Ovary (tissue), 7 donors: ENCODE measurements at regions not wholly inside any gene's neighbourhood (a gene's known extent, or its start where the extent isn't known, plus 50 kb on each side); places are given as distances from the start of the nearest gene placed in this dataset.

Experiments
- DNase-seq, 5 donors: peaks; one replicate each; pipeline ENCODE4 v3.0.0-alpha.2; 2019 to 2020
- H3K27ac ChIP-seq, 2 donors: fragments of 200-600 bp; one replicate each; pipeline versions ENCODE4 v1.5.1 to v1.8.0; 2019 to 2022
- H3K27me3 ChIP-seq: fragments of 200-600 bp; one replicate; pipeline ENCODE4 v1.8.0; 2022
- H3K36me3 ChIP-seq: fragments of 200-600 bp; sonication (generic); one replicate; pipeline ENCODE4 v1.5.1; 2019
- H3K4me1 ChIP-seq: one replicate; pipeline ENCODE4 v1.8.1; 2013; ENCODE audit warnings: mild to moderate bottlenecking, moderate library complexity; ENCODE audit not compliant: insufficient read depth
- H3K4me3 ChIP-seq: fragments of 200-600 bp; sonication (generic); one replicate; pipeline ENCODE4 v1.5.1; 2017
- H3K9me3 ChIP-seq, 2 donors: fragments of 200-600 bp in 1 of 2; sonication (generic) in 1 of 2; one replicate each; pipeline versions ENCODE4 v1.5.1 to v1.8.1; 2013 to 2019; ENCODE audit warnings: mild to moderate bottlenecking in 1 of 2, moderate library complexity in 1 of 2
- EP300 ChIP-seq: sonication (generic); formaldehyde crosslinking; IDR thresholded peaks from one replicate; pipeline ENCODE4 v1.6.1; 2017; ENCODE audit warnings: antibody characterized with exemption
- POLR2A ChIP-seq: fragments of 450-650 bp; IDR thresholded peaks from one replicate; pipeline ENCODE4 v1.6.1; 2017; ENCODE audit warnings: antibody characterized with exemption, mild to moderate bottlenecking, moderate library complexity
- WGBS, 3 donors: extraction: QIAGEN DNeasy Blood & Tissue Kit in 1 of 3; methylation state at CpG; one replicate each; pipeline versions ENCODE4 v1.1.5 to v1.1.7; 2013 to 2017; 5-methylcytosine and 5-hydroxymethylcytosine counted together
- intact Hi-C, 4 donors: fragments of 100-400 bp; cut with DNase I; formaldehyde crosslinking; loops; one replicate each; pipeline versions ENCODE4 v1.11.0 to v1.15.1; 2022 to 2023
- TF ChIP-seq, protein P1 (sequence below), 3 donors: fragments of 450-650 bp in 2 of 3; fragments of 200-600 bp in 1 of 3; IDR thresholded peaks; one replicate each; pipeline versions ENCODE4 v1.5.1 to v1.8.0; 2016 to 2022; ENCODE audit warnings: antibody characterized with exemption in 3 of 3, mild to moderate bottlenecking in 1 of 3
- donor health status: DM: no; HTN: no; CAD: no; lungs with moderate emphysema.
- donor health status: DM: no; HTN: no; CAD: no.
- donor health status: Bipolar disorder and iron deficiency.
- donor health status: DM: no; HTN: no; CAD: no.
- donor health status: DM: yes; HTN: yes; CAD: no.

DNA sequence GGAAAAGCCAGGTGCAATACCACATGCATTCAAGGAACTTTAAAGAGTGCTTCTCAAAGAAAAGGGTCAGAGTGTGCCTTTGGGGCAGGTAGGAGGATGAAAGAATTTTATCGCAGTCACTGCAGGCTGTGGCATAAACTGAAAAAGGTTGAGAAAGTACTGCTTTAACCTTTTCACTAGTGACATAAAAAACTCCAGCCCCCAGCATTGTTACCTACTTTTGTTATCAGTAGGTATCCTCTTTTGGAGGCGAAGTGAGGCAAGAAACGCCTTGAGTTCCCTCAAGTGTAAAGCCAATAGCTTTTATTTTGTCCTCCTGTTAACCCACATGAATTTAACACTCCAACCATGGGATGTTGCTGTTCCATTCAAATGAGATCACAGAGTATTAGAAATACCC, 64.7 kb upstream of the CHD1 start:
- 56 to 78% (median 61%) methylated on average over 3 of the region's 3 CpGs for whole genome bisulfite sequencing, 3 donors
- Histone ChIP-seq H3K27ac (no peak overlapping the region), H3K36me3 (no peaks in the 10 kb centered on the region), H3K4me1 (no peaks in the 10 kb centered on the region), H3K4me3 (no peak overlapping the region), H3K9me3 (no peaks in the 10 kb centered on the region), H3K27me3 (no peaks in the 10 kb centered on the region)
- TF ChIP-seq EP300, result no peak
- TF ChIP-seq, protein P1, sequence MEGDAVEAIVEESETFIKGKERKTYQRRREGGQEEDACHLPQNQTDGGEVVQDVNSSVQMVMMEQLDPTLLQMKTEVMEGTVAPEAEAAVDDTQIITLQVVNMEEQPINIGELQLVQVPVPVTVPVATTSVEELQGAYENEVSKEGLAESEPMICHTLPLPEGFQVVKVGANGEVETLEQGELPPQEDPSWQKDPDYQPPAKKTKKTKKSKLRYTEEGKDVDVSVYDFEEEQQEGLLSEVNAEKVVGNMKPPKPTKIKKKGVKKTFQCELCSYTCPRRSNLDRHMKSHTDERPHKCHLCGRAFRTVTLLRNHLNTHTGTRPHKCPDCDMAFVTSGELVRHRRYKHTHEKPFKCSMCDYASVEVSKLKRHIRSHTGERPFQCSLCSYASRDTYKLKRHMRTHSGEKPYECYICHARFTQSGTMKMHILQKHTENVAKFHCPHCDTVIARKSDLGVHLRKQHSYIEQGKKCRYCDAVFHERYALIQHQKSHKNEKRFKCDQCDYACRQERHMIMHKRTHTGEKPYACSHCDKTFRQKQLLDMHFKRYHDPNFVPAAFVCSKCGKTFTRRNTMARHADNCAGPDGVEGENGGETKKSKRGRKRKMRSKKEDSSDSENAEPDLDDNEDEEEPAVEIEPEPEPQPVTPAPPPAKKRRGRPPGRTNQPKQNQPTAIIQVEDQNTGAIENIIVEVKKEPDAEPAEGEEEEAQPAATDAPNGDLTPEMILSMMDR (IDR thresholded peaks at IDR 0.05), result no peak
- no peak for TF ChIP-seq POLR2A
- no peak for DNase-seq
- intact Hi-C loops, result no loop called here

DNA sequence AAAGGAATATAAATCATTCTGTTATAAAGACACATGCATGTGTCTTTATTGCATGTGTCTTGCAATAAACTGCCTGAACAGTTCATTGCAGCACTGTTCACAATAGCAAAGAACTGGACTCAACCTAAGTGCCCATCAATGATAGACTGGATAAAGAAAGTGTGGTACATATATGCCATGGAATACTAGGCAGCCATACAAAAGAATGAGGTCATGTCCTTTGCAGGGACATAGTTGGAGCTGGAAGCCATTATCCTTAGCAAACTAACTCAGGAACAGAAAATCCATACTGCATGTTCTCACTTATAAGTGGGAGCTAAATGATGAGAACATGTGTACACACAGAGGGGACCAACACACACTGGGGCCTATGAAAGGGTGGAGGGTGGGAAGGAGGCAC, 63.7 kb upstream of the CHD1 start:
- Histone ChIP-seq H3K27me3 (no peaks in the 10 kb centered on the region), H3K27ac (no peak overlapping the region), H3K4me1 (no peaks in the 10 kb centered on the region), H3K9me3 (no peaks in the 10 kb centered on the region), H3K36me3 (no peaks in the 10 kb centered on the region), H3K4me3 (no peak overlapping the region)
- TF ChIP-seq, protein P1 (IDR thresholded peaks at IDR 0.05), result no peak
- TF ChIP-seq EP300 (no peak), POLR2A (no peak)
- DNase-seq, result no peak
- intact Hi-C loops, result no loop called here

DNA sequence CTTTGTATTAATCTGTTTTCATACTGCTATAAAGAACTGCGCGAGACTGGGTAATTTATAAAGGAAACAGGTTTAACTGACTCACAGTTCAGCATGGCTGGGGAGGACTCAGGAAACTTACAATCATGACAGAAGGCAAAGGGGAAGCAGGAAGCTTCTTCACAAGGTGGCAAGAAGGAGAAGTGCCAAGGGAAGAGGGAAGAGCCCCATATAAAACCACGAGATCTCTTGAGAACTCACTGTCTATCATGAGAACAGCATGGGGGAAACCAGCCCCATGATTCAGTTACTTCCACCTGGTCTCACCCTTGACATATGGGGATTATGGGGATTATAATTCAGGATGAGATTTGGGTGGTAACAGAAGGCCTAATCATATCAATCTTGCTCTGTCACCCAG, 60.9 kb upstream of the CHD1 start:
- Histone ChIP-seq H3K27ac (no peak overlapping the region), H3K4me1 (no peaks in the 10 kb centered on the region), H3K4me3 (no peak overlapping the region), H3K9me3 (no peaks in the 10 kb centered on the region), H3K36me3 (no peaks in the 10 kb centered on the region), H3K27me3 (no peaks in the 10 kb centered on the region)
- TF ChIP-seq EP300 (no peak), POLR2A (no peak)
- TF ChIP-seq, protein P1 (IDR thresholded peaks at IDR 0.05), result no peak
- intact Hi-C loops, result no loop called here
- 82 to 85% (median 82%) methylated on average over 3 of the region's 3 CpGs for WGBS, 3 donors
- no peak for DNase-seq

DNA sequence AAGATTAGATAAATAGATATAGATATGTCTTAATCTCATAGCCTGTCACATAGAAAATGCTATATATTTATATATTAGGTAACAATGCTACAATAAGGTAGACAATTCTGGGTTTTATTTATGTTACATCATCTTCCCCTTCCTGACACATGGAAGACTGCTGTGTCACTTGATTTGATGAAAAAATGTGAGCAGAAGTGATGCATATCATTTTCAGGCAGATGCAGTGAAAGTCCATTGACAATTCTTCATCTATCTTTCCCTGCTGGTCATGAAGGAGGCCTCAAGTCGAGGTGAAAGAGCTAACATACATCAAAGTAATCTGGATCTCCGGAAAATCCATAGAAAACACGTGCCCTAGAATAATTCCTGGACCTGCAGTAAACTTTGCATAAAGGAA, 57.8 kb upstream of the CHD1 start:
- H3K27me3 ChIP-seq, result no peaks in the 10 kb centered on the region
- no peak overlapping the region for H3K4me3 ChIP-seq
- TF ChIP-seq POLR2A, result no peak
- no peak for TF ChIP-seq EP300
- TF ChIP-seq, protein P1 (IDR thresholded peaks at IDR 0.05), result no peak
- no peaks in the 10 kb centered on the region for H3K9me3 ChIP-seq
- WGBS, 3 donors, result 77 to 83% (median 82%) methylated on average over 3 of the region's 3 CpGs
- H3K36me3 ChIP-seq, result no peaks in the 10 kb centered on the region
- intact Hi-C loops, result no loop called here
- H3K4me1 ChIP-seq, result no peaks in the 10 kb centered on the region
- H3K27ac ChIP-seq, result no peak overlapping the region
- no peak for DNase-seq

GRCh38 chr5:98982880-98983279, 54.1 kb upstream of the CHD1 start:
- intact Hi-C loops, result no loop called here
- Histone ChIP-seq H3K9me3 (no peaks in the 10 kb centered on the region), H3K4me3 (no peak overlapping the region), H3K4me1 (no peaks in the 10 kb centered on the region), H3K27me3 (no peaks in the 10 kb centered on the region), H3K27ac (no peak overlapping the region), H3K36me3 (no peaks in the 10 kb centered on the region)
- no peak for DNase-seq
- 78 to 93% (median 80%) methylated on average over 3 of the region's 3 CpGs for WGBS, 3 donors
- TF ChIP-seq POLR2A, result no peak
- TF ChIP-seq EP300, result no peak
- TF ChIP-seq, protein P1 (IDR thresholded peaks at IDR 0.05), result no peak
